ENCODE measurements at regions not wholly inside any gene's neighbourhood (a gene's known extent, or its start where the extent isn't known, plus 50 kb on each side); places are given as distances from the start of the nearest gene placed in this dataset.

GRCh38 chr16:26901196-26901861, 165.4 kb upstream of the C16orf82 start:
- BruUV-seq (replicated peaks) = no TSS peak
- in situ Hi-C loops (cut with HindIII; ENCODE audit: extremely low pct_ligation_motif_present, low pct_unique_long_range_greater_than_20kb) = no loop called here
- H4K20me1 ChIP-seq (ENCODE audit: insufficient read depth, low read length) = no peaks in the 10 kb centered on the region
- H3K9ac ChIP-seq (ENCODE audit: insufficient read depth, low read depth, low read length) = no peak overlapping the region
- no peak overlapping the region for H3K4me2 ChIP-seq (ENCODE audit: low read depth, low read length)
- ATAC-seq (no peak), FAIRE-seq (no peak), DNase-seq (ENCODE audit: low spot score) (no peak)
- H3K27me3 ChIP-seq (ENCODE audit: control insufficient read depth in 1 of 2, insufficient read depth in 2 of 2, low read length in 2 of 2) = no peaks in the 10 kb centered on the region
- no peak overlapping the region for H3K27ac ChIP-seq (ENCODE audit: extremely low read length, insufficient read depth, low read length)
- ChIA-PET POLR2A (no interaction called here), CTCF (ENCODE audit: low intra/inter-chr PET ratio, low total read pairs) (no interaction called here)
- no peaks in the 10 kb centered on the region for H3K79me2 ChIP-seq (ENCODE audit: insufficient read depth, low read length)
- WGBS (ENCODE audit: low lambda C conversion rate) = 4% methylated on average over 6 of the region's 6 CpGs
- TF ChIP-seq ZNF546 (CRISPR knock-in tag; conservative IDR thresholded peaks at IDR 0.05) (no peak), RCOR2 (CRISPR knock-in tag; IDR thresholded peaks at IDR 0.05) (no peak), ATF7 (IDR thresholded peaks at IDR 0.05) (peak; percentile 49; the same call in 1 of the 2 replicates), ATF7 (CRISPR knock-in tag; IDR thresholded peaks at IDR 0.05) (no peak), SRF (IDR thresholded peaks at IDR 0.05; ENCODE audit: low read depth, low read length) (no peak), CEBPB (IDR thresholded peaks at IDR 0.05; ENCODE audit: borderline replicate concordance, low read depth, low read length) (peak; percentile 32; the same call in 1 of the 2 replicates)
- H3K4me3 ChIP-seq (replicated peaks in 1 of 3; ENCODE audit: insufficient read depth in 1 of 3, low read depth in 2 of 3, low read length in 3 of 3) = no peak overlapping the region
- intact Hi-C loops (cut with micrococcal nuclease; ENCODE audit: unreplicated experiment) = no loop called here
- no peaks in the 10 kb centered on the region for H3K4me1 ChIP-seq (ENCODE audit: insufficient read depth, low read length)
- H3K36me3 ChIP-seq (replicated peaks in 1 of 2; ENCODE audit: control insufficient read depth in 1 of 2, insufficient read depth in 2 of 2, low read length in 2 of 2) = no peaks in the 10 kb centered on the region
- no peak overlapping the region for H2AFZ ChIP-seq (ENCODE audit: low read length)
- H3K9me3 ChIP-seq (ENCODE audit: low read length) = no peaks in the 10 kb centered on the region

- Histone ChIP-seq H3K27me3 (ENCODE audit: control insufficient read depth in 1 of 2, insufficient read depth in 2 of 2, low read length in 2 of 2) (0 out of 5 replicates have a peak, but pooled peaks cover 0 to 4% of the 10 kb centered on the region in 2 experiments), H3K4me2 (ENCODE audit: low read depth, low read length) (no peak overlapping the region), H3K4me3 (replicated peaks in 1 of 3; ENCODE audit: insufficient read depth in 1 of 3, low read depth in 2 of 3, low read length in 3 of 3) (no peak overlapping the region), H3K79me2 (ENCODE audit: insufficient read depth, low read length) (no peaks in the 10 kb centered on the region), H2AFZ (ENCODE audit: low read length) (no peak overlapping the region), H3K36me3 (replicated peaks in 1 of 2; ENCODE audit: control insufficient read depth in 1 of 2, insufficient read depth in 2 of 2, low read length in 2 of 2) (no peaks in the 10 kb centered on the region), H4K20me1 (ENCODE audit: insufficient read depth, low read length) (no peaks in the 10 kb centered on the region), H3K9me3 (ENCODE audit: low read length) (no peaks in the 10 kb centered on the region), H3K9ac (ENCODE audit: insufficient read depth, low read depth, low read length) (no peak overlapping the region), H3K4me1 (ENCODE audit: insufficient read depth, low read length) (no peaks in the 10 kb centered on the region), H3K27ac (ENCODE audit: extremely low read length, insufficient read depth, low read length) (no peak overlapping the region)
- ATAC-seq (no peak), DNase-seq (ENCODE audit: low spot score) (no peak), FAIRE-seq (no peak)
- intact Hi-C loops (cut with micrococcal nuclease; ENCODE audit: unreplicated experiment) = no loop called here
- in situ Hi-C loops (cut with HindIII; ENCODE audit: extremely low pct_ligation_motif_present, low pct_unique_long_range_greater_than_20kb) = no loop called here
- POLR2A ChIA-PET = no interaction called here
- no TSS peak for BruUV-seq (replicated peaks)
- CTCF ChIA-PET (ENCODE audit: low intra/inter-chr PET ratio, low total read pairs) = no interaction called here
- TF ChIP-seq TEAD3 (CRISPR knock-in tag; optimal IDR thresholded peaks at IDR 0.05; ENCODE audit: borderline replicate concordance) = no peak
- no peak for TF ChIP-seq ZBTB8A (CRISPR knock-in tag; IDR thresholded peaks at IDR 0.05; ENCODE audit: borderline replicate concordance, low read depth)
- TF ChIP-seq HCFC1 (IDR thresholded peaks at IDR 0.05; ENCODE audit: low read depth, low read length) = no peak
- TF ChIP-seq ZHX2 (IDR thresholded peaks at IDR 0.05; ENCODE audit: low read depth) = no peak
- no peak for TF ChIP-seq ZHX2 (CRISPR knock-in tag; IDR thresholded peaks at IDR 0.05; ENCODE audit: borderline replicate concordance)
- no peak for TF ChIP-seq IRF2 (CRISPR knock-in tag; IDR thresholded peaks at IDR 0.05)
- TF ChIP-seq RBFOX2 (IDR thresholded peaks at IDR 0.05; ENCODE audit: low read depth, low read length) = no peak
- no peak for TF ChIP-seq CBX5 (CRISPR knock-in tag; IDR thresholded peaks at IDR 0.05; ENCODE audit: borderline replicate concordance)
- no peak for TF ChIP-seq ZNF34 (CRISPR knock-in tag; IDR thresholded peaks at IDR 0.05; ENCODE audit: borderline replicate concordance)
- TF ChIP-seq ZNF124 (CRISPR knock-in tag; IDR thresholded peaks at IDR 0.05) = no peak
Measured at GRCh38 chr16:26901983-26902382, 164.7 kb upstream of the C16orf82 start.

Measured in HepG2 (cell line).